Esophagus muscularis mucosa (tissue), 4 donors: ENCODE measurements at regions not wholly inside any gene's neighbourhood (a gene's known extent, or its start where the extent isn't known, plus 50 kb on each side); places are given as distances from the start of the nearest gene placed in this dataset.

ENCODE experiments used
- DNase-seq: peaks from one replicate; pipeline ENCODE4 v3.0.0-alpha.2; 2017; ENCODE audit errors: extremely low spot score
- H3K27ac ChIP-seq, 4 donors: fragments of 200-600 bp; sonication (generic); replicated peaks in 1 of 4; 1 replicate in 3 of 4; 2 replicates in 1 of 4; pipeline ENCODE4 v1.5.1; 2016 to 2019; ENCODE audit warnings: mild to moderate bottlenecking in 1 of 4
- H3K27me3 ChIP-seq, 4 donors: fragments of 200-600 bp; sonication (generic); one replicate each; pipeline versions ENCODE4 v1.5.1 to v1.6.0; 2016 to 2019
- H3K36me3 ChIP-seq, 4 donors: fragments of 200-600 bp; sonication (generic); one replicate each; pipeline ENCODE4 v1.5.1; 2016 to 2019
- H3K4me1 ChIP-seq, 4 donors: fragments of 200-600 bp; sonication (generic); one replicate each; pipeline ENCODE4 v1.5.1; 2016 to 2019
- H3K4me3 ChIP-seq, 4 donors: fragments of 200-600 bp; sonication (generic); 1 replicate in 2 of 4; 2 replicates in 2 of 4; pipeline ENCODE4 v1.5.1; 2016 to 2019; ENCODE audit warnings: mild to moderate bottlenecking in 4 of 4, moderate library complexity in 1 of 4
- H3K9me3 ChIP-seq, 4 donors: fragments of 200-600 bp; sonication (generic); 1 replicate in 3 of 4; 2 replicates in 1 of 4; pipeline ENCODE4 v1.5.1; 2016 to 2019
- CTCF ChIP-seq, 3 experiments: fragments of 200-600 bp in 2 of 3; fragments of 450-650 bp in 1 of 3; sonication (generic) in 2 of 3; IDR thresholded peaks; one replicate each; pipeline ENCODE4 v1.5.1; 2017 to 2019; ENCODE audit warnings: antibody characterized with exemption in 3 of 3, mild to moderate bottlenecking in 2 of 3, moderate library complexity in 1 of 3
- EP300 ChIP-seq: sonication (generic); formaldehyde crosslinking; IDR thresholded peaks from one replicate; pipeline ENCODE4 v1.6.1; 2017; ENCODE audit warnings: antibody characterized with exemption
- POLR2A ChIP-seq: fragments of 450-650 bp; IDR thresholded peaks from one replicate; pipeline ENCODE4 v1.6.1; 2017; ENCODE audit warnings: antibody characterized with exemption, moderate library complexity, mild to moderate bottlenecking, low read depth
- POLR2AphosphoS5 ChIP-seq, 2 donors: sonication (generic); formaldehyde crosslinking; IDR thresholded peaks; one replicate each; pipeline ENCODE4 v1.6.1; 2017; ENCODE audit warnings: antibody characterized with exemption in 2 of 2
- WGBS: methylation state at CpG from one replicate; pipeline ENCODE4 v1.1.5; 2018; 5-methylcytosine and 5-hydroxymethylcytosine counted together
- intact Hi-C: fragments of 100-400 bp; cut with DNase I; formaldehyde crosslinking; loops from one replicate; pipeline ENCODE4 v1.15.1; 2023
- small RNA-seq, 3 donors: library from RNA; depleted of rRNA; stranded (forward); fragments of <200 nt; gene quantifications; one replicate each; pipeline ENCODE3, GENCODE V24; 2016

- no peak for TF ChIP-seq POLR2A
- no peak for TF ChIP-seq EP300
- TF ChIP-seq POLR2AphosphoS5 (IDR thresholded peaks at IDR 0.05) = no peak
- no peak for TF ChIP-seq CTCF (IDR thresholded peaks at IDR 0.05)
- intact Hi-C loops = no loop called here
- no peak overlapping the region for H3K27ac ChIP-seq
- H3K27me3 ChIP-seq = no peaks in the 10 kb centered on the region
- peaks cover 0 to 18% (median 8%) of the 10 kb centered on the region in 4 donors for H3K4me1 ChIP-seq
- H3K36me3 ChIP-seq = no peaks in the 10 kb centered on the region
- DNase-seq = no peak
- no peaks in the 10 kb centered on the region for H3K9me3 ChIP-seq
- WGBS = 31% methylated on average over 6 of the region's 6 CpGs
- peak overlapping the region in 1 of 4 donors; percentile 4 for H3K4me3 ChIP-seq
Measured at GRCh38 chr13:34883396-34883795, 58.7 kb upstream of the NBEA start.

GRCh38 chr13:34884366-34884765, 57.7 kb upstream of the NBEA start:
- H3K27ac ChIP-seq = no peak overlapping the region
- H3K27me3 ChIP-seq = no peaks in the 10 kb centered on the region
- TF ChIP-seq POLR2AphosphoS5 (IDR thresholded peaks at IDR 0.05) = no peak
- peaks cover 0 to 18% (median 8%) of the 10 kb centered on the region in 4 donors for H3K4me1 ChIP-seq
- DNase-seq = no peak
- no peaks in the 10 kb centered on the region for H3K9me3 ChIP-seq
- no peak overlapping the region for H3K4me3 ChIP-seq
- WGBS = 82% methylated on average over 2 of the region's 2 CpGs
- no peaks in the 10 kb centered on the region for H3K36me3 ChIP-seq
- intact Hi-C loops = no loop called here

- Histone ChIP-seq H3K36me3 (no peaks in the 10 kb centered on the region), H3K27me3 (no peaks in the 10 kb centered on the region), H3K9me3 (no peaks in the 10 kb centered on the region), H3K4me3 (no peak overlapping the region), H3K4me1 (peaks cover 0 to 18% (median 8%) of the 10 kb centered on the region in 4 donors), H3K27ac (no peak overlapping the region)
- DNase-seq = no peak
- no peak for TF ChIP-seq CTCF (IDR thresholded peaks at IDR 0.05)
- TF ChIP-seq POLR2A = no peak
- no peak for TF ChIP-seq EP300
- TF ChIP-seq POLR2AphosphoS5 (IDR thresholded peaks at IDR 0.05) = no peak
- intact Hi-C loops = no loop called here
- 43% methylated on average over 2 of the region's 2 CpGs for WGBS
Measured at GRCh38 chr13:34886121-34886875, 55.8 kb upstream of the NBEA start.

- no peak overlapping the region for H3K27ac ChIP-seq
- H3K4me3 ChIP-seq = no peak overlapping the region
- no peaks in the 10 kb centered on the region for H3K36me3 ChIP-seq
- no peaks in the 10 kb centered on the region for H3K9me3 ChIP-seq
- peaks cover 0 to 18% (median 8%) of the 10 kb centered on the region in 4 donors for H3K4me1 ChIP-seq
- TF ChIP-seq POLR2A (no peak), POLR2AphosphoS5 (IDR thresholded peaks at IDR 0.05) (no peak), CTCF (IDR thresholded peaks at IDR 0.05) (no peak), EP300 (no peak)
- no peaks in the 10 kb centered on the region for H3K27me3 ChIP-seq
- WGBS = 87% methylated on average over 1 of the region's 1 CpG
- no peak for DNase-seq
- intact Hi-C loops = no loop called here
Measured at GRCh38 chr13:34886987-34887386, 55.1 kb upstream of the NBEA start.

Small RNA genes lying in the stretch of these regions (small RNA-seq; reads per million reads assigned to genes)
- gene AL356321.1 (0 reads per million in 3 donors), gene RF00402 (0 reads per million in 3 donors)
